ENCODE measurements at regions not wholly inside any gene's neighbourhood (a gene's known extent, or its start where the extent isn't known, plus 50 kb on each side); places are given as distances from the start of the nearest gene placed in this dataset.

GRCh38 chr21:38938343-38938742 is 132.6 kb downstream of the ETS2 start:
- H3K4me3 ChIP-seq (ENCODE audit: low read depth, low read length): no peak overlapping the region

GRCh38 chr21:38937844-38938243 is 132.1 kb downstream of the ETS2 start:
- no peak overlapping the region for H3K4me3 ChIP-seq (ENCODE audit: low read depth, low read length)

GRCh38 chr21:38937286-38937790 is 131.6 kb downstream of the ETS2 start:
- H3K4me3 ChIP-seq (ENCODE audit: low read depth, low read length): no peak overlapping the region

GRCh38 chr21:38936240-38936639 is 130.5 kb downstream of the ETS2 start:
- H3K4me3 ChIP-seq (ENCODE audit: low read depth, low read length): no peak overlapping the region

GRCh38 chr21:38933731-38934130 is 128.0 kb downstream of the ETS2 start:
- no peak overlapping the region for H3K4me3 ChIP-seq (ENCODE audit: low read depth, low read length)

GRCh38 chr21:38931291-38931690 is 125.6 kb downstream of the ETS2 start:
- no peak overlapping the region for H3K4me3 ChIP-seq (ENCODE audit: low read depth, low read length)

- H3K4me3 ChIP-seq (ENCODE audit: low read depth, low read length): no peak overlapping the region
Observed at GRCh38 chr21:38930853-38931252, 125.1 kb downstream of the ETS2 start.

- no peak overlapping the region for H3K4me3 ChIP-seq (ENCODE audit: low read depth, low read length)
Observed at GRCh38 chr21:38930066-38930465, 124.3 kb downstream of the ETS2 start.

- H3K4me3 ChIP-seq (ENCODE audit: low read depth, low read length): no peak overlapping the region
Observed at GRCh38 chr21:38929652-38930051, 123.9 kb downstream of the ETS2 start.

GRCh38 chr21:38929142-38929541 is 123.4 kb downstream of the ETS2 start:
- H3K4me3 ChIP-seq (ENCODE audit: low read depth, low read length): no peak overlapping the region

- no peak overlapping the region for H3K4me3 ChIP-seq (ENCODE audit: low read depth, low read length)
Observed at GRCh38 chr21:38927776-38928175, 122.0 kb downstream of the ETS2 start.

GRCh38 chr21:38925923-38926322 is 120.2 kb downstream of the ETS2 start:
- H3K4me3 ChIP-seq (ENCODE audit: low read depth, low read length): no peak overlapping the region

- no peak overlapping the region for H3K4me3 ChIP-seq (ENCODE audit: low read depth, low read length)
Observed at GRCh38 chr21:38925478-38925877, 119.7 kb downstream of the ETS2 start.

- H3K4me3 ChIP-seq (ENCODE audit: low read depth, low read length): no peak overlapping the region
Observed at GRCh38 chr21:38924954-38925353, 119.2 kb downstream of the ETS2 start.

GRCh38 chr21:38923429-38923828 is 117.7 kb downstream of the ETS2 start:
- no peak overlapping the region for H3K4me3 ChIP-seq (ENCODE audit: low read depth, low read length)

- no peak overlapping the region for H3K4me3 ChIP-seq (ENCODE audit: low read depth, low read length)
Observed at GRCh38 chr21:38922474-38923235, 116.9 kb downstream of the ETS2 start.

- no peak overlapping the region for H3K4me3 ChIP-seq (ENCODE audit: low read depth, low read length)
Observed at GRCh38 chr21:38921511-38922251, 116.0 kb downstream of the ETS2 start.

GRCh38 chr21:38920631-38921398 is 115.1 kb downstream of the ETS2 start:
- H3K4me3 ChIP-seq (ENCODE audit: low read depth, low read length): no peak overlapping the region

- H3K4me3 ChIP-seq (ENCODE audit: low read depth, low read length): no peak overlapping the region
Observed at GRCh38 chr21:38918607-38919346, 113.0 kb downstream of the ETS2 start.

- H3K4me3 ChIP-seq (ENCODE audit: low read depth, low read length): no peak overlapping the region
Observed at GRCh38 chr21:38917043-38917774, 111.5 kb downstream of the ETS2 start.

Measured in iPS-11a (cell line).